GM13976 (cell line): ENCODE measurements at regions not wholly inside any gene's neighbourhood (a gene's known extent, or its start where the extent isn't known, plus 50 kb on each side); places are given as distances from the start of the nearest gene placed in this dataset.

Experiments used
- DNase-seq: peaks from one replicate; pipeline ENCODE4 v3.0.0; 2012; ENCODE audit warnings: low spot score
- CTCF ChIP-seq: IDR thresholded peaks from 2 replicates; pipeline ENCODE4 v1.5.1; 2012; ENCODE audit warnings: borderline replicate concordance, mild to moderate bottlenecking; ENCODE audit not compliant: insufficient read depth; ENCODE audit errors: extremely low read depth, missing control alignments, control extremely low read depth
- in situ Hi-C: fragments of 300-500 bp; cut with MboI; formaldehyde crosslinking; loops from one replicate; pipeline ENCODE4 v1.12.0; 2022; ENCODE audit warnings: low sequenced_read_pairs, mixed read lengths, inconsistent platforms; ENCODE audit not compliant: unreplicated experiment

- DNase-seq = no peak
- in situ Hi-C loops = no loop called here
- no peak for TF ChIP-seq CTCF
These were observed 452.2 kb downstream of the KCNJ2 start for GRCh38 chr17:70621566-70621965.

GRCh38 chr17:70622368-70623260, 453.3 kb downstream of the KCNJ2 start:
- in situ Hi-C loops = no loop called here
- DNase-seq = peak; percentile 41
- TF ChIP-seq CTCF = peak; percentile 40

- in situ Hi-C loops = no loop called here
- no peak for DNase-seq
- no peak for TF ChIP-seq CTCF
These were observed 454.9 kb downstream of the KCNJ2 start for GRCh38 chr17:70624211-70624610.

GRCh38 chr17:70629902-70630301, 460.6 kb downstream of the KCNJ2 start:
- no peak for DNase-seq
- TF ChIP-seq CTCF = no peak
- in situ Hi-C loops = no loop called here

GRCh38 chr17:70636517-70637133, 467.3 kb downstream of the KCNJ2 start:
- DNase-seq = peak; percentile 34
- in situ Hi-C loops = no loop called here
- TF ChIP-seq CTCF = peak; percentile 47

GRCh38 chr17:70642059-70642458, 472.7 kb downstream of the KCNJ2 start:
- no peak for DNase-seq
- no peak for TF ChIP-seq CTCF
- in situ Hi-C loops = no loop called here
